ENCODE measurements at regions not wholly inside any gene's neighbourhood (a gene's known extent, or its start where the extent isn't known, plus 50 kb on each side); places are given as distances from the start of the nearest gene placed in this dataset.
"Not testable (repeated sequence)": the region's sequence is repeated elsewhere in the genome, so short reads cannot be mapped to it uniquely, and the experiment has no call there.

DNA sequence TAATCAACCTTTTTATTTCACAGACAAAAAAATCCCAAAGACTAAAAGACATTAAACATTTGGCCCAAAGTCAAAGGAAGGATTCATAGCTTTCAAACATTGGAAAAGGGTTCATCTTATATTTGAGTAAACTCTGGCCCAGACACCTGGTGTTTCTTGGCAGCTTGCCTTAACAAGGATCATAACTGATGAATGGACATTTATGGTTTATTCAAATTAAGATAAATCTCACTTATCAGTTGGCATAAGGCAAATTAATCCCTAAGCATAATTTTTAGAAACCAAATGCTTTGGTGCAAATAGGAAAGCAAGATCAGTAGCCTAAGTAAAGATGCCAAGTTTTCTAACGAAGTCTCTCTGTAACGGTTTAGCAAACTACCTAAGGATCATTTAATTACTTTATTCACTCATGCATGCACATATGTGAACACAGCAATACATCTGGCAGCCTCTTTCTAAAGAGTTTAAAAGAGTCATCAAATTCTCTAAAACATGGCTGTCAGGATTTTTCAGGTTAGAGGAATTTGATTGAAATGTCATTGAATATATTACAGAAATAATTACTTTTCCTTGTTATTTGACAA is 323.4 kb upstream of the RBMS1 start:
- DNase-seq: peak; percentile 77

DNA sequence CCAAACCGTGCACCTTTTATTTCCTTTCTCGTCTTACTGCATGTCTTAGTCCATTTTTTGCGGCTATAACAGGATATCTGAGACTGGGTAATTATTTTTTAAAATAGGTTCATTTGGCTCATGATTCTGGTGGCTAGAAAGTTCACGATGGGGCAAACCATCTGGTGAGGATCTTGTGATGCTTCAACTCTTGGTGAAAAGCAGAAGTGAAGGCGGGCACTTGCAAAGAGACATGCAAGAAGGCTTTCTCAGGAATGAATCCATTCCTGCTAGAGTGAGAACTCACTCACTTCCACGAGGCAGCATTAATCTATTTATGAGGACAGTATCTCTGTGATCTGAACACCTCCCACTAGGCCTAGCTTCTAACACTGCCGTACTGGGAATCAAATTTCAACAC is 327.1 kb upstream of the RBMS1 start:
- no peak for DNase-seq

DNA sequence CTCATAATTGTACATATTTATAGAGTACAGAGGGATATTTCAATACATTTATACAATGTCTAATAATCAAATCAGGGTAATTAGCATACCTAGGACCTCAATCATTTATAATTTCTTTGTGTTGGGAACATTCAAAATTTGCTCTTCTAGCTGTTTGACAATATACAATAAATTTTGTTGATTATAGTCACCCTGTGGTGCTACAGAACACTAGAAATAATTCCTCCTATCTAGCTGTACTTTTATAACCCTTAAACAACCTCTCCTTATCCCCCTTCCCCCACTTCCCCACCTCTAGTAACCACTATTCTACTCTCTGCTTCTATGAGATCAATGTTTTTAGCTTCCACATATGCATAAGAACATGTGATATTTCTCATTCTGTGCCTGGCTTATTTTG is 328.4 kb upstream of the RBMS1 start:
- DNase-seq: no peak

DNA sequence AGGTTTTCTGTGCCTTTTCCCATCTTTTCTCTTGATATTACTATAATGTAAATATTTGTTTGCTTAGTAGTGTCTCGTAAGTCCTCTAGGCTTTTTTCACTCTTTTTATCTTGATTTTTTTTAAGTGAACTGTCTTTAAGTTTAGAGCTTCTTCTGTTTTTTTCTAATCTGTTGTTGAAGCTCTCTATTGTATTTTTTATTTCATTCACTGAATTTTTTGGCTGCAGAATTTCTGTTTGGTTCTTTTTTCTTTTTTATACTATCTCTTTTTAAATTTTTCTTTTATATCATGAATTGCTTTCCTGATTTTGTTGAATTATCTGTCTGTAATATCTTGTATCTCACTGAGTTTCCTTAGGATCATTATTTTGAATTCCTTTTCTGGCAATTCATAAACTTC is 331.8 kb upstream of the RBMS1 start:
- DNase-seq: no peak

DNA sequence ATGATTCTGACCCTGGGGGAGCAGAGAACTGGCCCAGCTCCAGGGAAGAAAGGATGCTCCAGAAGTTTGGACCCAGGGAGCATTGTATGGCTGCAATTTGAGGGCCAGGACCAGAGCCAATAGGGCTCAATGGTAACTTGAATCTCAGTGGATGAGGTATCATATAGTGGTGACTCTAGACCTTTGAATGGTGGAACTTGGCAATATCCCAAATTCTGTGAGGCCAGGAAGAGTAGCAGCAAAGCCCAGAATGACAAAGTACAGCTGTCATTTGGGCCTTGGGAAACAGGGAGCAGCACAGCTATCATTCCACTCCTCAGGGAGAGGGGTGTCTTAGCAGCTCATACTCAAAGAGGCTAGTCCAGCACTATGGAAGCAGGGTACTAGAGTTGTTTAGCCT is 332.9 kb upstream of the RBMS1 start:
- no peak for DNase-seq

DNA sequence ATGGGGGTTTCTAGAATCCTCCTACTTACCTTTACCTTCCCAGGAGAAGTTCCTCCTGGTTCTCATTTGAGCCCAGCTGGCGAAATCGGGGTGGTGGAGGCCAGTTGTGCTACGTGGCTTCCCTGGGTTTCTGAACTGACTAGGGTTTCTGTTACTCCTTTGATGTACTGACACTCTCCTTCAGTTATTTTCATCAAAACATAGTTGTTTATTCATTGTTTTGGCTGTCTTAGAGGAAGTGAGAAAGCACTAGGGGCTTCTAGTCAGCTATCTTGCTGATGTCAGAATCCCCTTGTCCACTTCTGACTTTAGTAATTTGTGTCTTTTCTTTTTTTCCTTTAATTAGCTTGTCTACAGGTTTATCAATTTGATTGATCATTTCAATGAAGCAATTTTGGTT is 332.2 kb upstream of the TANK start:
- DNase-seq: no peak

DNA sequence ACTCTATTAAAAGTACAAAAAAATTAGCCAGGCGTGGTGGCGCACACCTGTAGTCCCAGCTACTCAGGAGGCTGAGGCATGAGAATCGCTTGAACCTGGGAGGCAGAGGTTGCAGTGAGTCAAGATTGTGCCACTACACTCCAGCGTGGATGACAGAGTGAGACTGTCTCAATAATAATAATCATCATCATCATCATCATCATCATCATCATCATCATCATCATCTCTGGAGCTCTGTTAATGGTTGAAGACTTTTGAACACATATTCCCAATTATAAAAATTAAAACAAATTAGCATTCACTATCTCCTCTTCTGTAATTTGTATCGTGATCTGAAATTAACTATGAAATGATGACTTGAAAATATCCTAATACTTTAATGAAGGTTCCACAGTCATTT is 327.8 kb upstream of the TANK start:
- DNase-seq: not testable (repeated sequence)

DNA sequence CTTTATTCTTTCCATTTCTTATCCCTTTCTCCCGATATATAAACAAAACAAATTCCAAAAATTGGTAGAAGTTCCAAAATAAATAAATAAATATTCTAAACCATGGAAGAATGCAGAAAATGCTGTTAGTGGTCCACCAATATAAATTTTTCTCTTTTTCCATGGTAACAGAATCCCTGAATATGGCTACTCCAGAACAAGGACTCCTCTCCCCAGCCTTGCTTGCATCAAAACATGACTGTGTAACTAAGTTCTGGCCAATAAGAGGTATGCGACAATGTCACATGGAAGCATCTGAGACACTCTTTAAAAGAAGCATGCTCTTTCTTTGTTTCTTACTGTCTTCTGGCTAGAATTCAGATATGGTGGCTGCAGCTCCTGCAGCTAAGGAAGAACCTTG is 325.1 kb upstream of the TANK start:
- no peak for DNase-seq

DNA sequence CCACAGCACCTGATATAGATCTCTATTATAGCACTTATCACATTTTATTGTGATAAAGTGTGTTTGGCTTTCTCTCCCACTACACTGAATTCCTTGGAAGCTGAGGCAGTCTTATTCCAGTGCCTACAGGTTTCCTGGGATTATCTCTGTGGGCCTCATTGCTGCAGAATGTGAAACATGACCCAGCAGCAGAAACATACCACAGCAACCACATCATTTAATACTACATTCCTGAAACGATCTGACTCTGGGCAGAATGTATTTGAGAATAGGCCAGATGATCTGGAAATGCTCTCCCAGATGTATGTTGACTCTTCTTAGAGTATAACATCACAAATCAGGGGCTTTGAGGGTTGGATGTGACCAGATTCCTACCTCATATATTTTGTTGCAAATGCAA is 323.5 kb upstream of the TANK start:
- DNase-seq: no peak

DNA sequence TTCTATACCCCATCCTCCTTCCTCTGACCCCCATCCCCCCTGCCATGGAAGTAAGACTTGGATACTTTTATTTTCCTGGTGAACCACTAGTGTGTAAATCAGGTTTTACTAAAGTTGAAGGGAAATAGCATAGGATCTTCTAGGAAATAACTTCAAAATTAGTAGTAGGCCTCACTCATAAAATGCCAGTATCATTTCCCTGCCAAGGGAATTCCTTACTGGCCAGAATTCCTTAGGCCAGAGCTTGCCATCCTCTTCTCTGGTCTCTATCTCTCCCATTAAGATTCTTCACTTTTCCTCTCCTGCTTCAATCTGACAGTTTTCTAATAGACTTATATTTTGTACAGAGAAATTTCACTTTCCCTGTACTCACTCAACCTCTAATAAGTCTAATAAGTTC is 322.8 kb upstream of the TANK start:
- no peak for DNase-seq

DNA sequence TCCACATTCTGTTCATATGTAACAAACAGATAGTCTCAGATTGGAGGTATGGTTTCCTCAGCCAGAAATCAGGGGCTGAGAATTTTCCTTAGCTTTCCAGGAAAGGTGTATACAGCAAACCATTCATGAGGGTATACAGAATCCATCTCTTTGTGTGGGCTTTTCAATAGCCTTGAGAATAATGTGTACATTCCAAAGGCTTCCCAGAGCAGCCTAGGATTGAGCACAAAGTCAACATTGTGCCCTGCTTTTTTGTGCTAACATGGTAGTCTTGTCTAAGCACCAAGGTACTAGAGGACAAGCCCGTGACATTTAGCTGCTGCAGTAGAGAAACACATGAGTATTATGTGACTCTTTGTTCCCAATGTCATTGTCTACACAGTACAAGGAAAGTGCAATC is 322.1 kb upstream of the TANK start:
- DNase-seq: no peak

DNA sequence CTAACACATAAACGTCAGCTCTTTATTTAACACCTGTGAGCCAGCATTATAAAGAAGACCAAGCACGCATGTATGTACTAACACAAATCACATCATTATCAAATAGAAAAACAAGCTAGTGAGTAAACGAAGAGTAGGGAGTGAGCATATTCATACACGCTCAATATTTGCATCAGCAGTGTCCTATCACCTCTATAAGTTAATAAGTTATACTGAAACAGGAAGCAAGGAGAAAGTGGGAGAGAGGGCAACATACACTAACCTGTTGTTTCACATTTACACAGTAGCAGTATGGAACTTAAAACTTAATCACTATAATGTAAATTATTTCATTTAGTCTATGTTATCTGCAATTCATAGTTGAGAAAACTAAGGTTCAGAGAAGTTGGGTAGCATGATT is 321.5 kb upstream of the TANK start:
- DNase-seq: no peak

DNA sequence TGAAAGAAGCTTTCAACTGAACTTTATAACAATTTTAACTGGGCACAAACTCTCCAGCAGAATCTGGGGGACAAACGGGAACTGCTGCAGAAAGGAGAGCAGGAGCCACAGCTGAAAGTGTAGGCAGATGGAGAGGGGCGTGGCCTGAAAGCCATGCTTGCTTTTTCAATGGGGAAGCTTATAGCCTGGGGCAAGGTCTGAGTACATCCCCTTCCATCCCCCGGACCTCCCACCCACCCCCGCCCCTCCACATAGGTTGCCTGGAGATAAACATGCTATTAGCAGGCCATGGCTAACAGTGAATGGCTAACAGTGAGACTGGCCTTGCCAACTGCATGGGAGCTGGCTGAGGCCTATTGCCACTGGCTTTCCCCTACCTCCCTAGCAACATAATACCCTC is 317.9 kb upstream of the TANK start:
- peak; percentile 1 for DNase-seq

DNA sequence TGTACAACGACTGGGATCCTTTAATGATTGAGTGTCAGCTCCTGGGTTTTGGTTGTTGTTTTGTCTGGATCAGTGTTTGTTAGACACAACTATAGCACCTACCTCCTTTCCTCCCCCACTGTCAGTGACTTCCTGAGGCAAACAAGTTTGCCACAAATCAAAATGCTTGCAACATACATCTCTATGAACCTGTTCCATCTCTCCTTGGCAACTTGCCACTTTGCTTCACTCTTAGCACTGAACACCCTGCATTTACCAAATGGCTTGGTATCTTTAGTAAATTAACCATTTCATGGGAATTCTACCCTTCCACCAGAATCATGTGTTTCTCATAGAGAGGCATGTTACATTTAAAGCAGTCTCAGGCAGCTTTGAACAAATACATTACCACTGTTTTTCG is 301.1 kb upstream of the TANK start:
- DNase-seq: peak; percentile 12

DNA sequence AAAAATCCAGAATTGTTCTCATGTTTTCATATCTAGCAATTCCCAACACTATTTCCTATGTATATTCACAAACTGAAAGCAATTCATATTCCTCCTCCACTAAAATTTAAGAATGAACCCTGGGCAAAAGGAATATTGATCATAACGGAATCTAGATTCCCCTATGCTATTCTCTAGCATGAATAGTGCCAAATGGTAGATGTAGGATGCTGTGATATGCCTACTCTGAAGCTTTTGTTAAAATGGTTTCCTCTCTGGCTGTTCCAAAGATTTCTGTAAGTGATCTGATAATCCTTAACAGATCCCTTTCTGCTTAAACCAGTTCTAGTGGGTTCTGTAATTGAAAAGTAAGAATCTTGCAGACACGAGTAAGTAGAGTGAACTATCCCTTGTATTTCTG is 298.0 kb upstream of the TANK start:
- DNase-seq: no peak

DNA sequence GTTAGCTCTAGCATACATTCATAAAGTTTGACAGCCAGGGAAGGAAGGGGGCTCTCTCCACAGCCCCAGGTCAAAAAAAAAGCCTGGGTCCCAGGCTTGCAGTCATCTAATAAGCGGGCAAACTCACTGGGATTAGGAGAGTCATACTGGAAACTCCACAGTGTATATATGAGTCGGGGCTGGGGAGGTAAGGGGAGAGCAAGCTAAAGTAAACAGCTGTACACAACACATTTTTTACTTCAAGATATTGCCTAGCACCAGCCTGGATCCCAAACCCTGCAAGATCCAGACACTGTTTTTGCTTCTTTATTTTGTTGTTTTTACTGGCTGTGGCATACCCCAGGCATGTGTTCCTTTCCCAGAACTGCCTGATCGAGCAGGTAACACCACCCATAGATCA is 291.3 kb upstream of the TANK start:
- no peak for DNase-seq

DNA sequence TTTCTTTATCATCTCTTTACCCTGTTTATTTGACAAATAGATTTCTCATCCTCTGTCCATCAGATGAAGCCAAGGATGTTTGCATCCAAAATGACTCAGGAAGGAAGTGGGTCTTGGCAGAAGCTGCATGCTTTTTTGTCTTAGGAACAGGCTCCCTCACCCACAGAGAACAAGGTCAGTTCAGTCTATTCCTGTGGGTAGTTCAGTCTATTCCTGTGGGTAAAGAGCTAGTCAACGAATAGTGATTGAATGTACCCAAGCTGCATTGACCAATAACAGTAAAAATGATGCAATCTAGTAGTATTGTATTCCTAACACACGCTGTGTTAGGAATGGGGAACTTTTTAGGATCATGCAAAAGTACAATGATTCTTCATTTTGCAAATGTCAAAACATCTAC is 290.8 kb upstream of the TANK start:
- DNase-seq: no peak

DNA sequence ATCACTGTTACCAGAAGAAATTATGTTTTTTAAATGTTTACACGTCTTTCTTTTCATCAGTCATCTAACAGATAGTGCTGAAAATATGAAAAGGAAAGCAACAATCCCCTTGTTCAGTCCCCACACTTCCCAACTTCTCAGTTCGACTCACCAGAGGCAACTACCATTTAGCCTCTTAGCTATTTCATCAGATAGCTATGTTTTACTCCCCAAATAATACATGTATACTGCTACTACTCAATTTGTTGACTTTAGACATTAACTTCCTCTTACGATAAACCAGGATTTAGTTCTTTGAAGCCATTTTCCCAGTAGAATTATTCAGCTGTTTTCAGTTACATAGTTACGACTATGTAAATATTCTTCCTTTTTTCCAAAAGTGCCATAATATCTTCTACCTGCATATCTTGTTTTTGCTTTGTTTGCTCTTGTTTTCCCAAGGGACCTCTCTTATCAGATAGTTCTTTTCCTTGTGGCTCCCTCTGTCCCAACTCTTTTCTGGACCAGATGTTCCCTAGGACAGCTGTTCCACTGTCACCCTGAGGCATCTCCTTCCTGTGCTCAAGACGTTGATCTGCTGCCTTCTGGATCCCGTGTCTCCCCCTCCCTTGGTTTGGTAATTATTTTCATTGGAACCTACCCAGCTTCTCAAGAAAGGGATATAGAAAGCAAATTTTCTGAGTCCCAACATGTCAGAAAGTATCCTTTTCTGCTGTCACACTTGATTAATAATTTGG is 289.3 kb upstream of the TANK start:
- DNase-seq: no peak

DNA sequence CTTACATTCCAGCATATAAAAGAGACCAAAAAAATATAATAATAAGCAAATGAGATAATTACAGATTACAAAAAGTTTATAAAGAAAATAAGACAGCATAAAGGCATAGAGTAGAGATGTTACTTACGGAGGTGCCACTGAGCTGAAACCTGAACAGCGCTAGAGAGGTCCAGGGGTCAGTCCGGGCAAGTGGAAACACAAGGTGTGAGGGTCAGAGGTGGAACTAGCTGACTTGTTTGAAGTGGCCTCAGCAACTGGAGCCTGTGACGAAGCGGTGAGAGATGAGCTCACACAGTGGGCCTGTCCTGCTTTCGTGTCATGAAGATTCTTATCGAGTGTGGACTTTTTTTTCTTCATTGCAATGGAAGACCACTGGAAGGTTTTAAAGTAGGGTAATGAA is 288.3 kb upstream of the TANK start:
- no peak for DNase-seq

DNA sequence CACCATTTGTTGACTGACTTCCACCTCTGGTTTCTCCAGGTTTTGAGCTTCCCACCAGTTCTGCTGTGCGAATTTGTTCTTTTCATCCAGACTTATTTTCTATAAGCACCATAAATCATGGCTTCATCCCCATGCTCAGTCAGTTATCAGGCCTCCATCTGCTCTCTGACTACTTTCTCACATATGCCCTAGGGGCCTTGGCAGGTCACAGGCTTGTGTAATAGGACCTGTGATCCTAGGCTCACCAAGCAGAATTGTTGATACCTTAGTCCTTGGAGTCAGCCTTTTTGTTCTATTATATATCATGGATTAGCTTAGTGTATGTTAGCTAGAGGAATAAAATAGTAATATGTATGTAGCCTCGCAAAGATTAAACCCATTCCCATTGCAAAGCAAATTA is 284.2 kb upstream of the TANK start:
- DNase-seq: no peak

DNA sequence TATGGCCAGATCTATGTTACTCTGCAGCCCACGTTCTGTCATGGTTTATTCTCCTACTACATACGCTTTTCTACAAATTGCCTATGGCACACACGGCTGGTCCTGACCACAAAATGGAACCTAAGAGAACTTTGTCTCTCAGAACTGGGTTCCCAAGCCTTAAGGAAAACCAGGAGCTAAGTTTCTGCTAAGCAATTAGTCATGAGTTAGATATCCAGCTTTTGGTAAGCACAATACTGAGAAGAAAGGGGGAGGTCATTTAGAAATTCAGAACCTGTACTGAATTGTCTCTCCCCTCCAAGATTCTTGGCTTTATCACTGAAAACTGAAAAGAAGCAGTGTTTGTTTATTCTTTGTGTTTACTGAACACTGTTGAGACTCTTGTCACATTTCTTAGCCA is 283.5 kb upstream of the TANK start:
- DNase-seq: no peak

DNA sequence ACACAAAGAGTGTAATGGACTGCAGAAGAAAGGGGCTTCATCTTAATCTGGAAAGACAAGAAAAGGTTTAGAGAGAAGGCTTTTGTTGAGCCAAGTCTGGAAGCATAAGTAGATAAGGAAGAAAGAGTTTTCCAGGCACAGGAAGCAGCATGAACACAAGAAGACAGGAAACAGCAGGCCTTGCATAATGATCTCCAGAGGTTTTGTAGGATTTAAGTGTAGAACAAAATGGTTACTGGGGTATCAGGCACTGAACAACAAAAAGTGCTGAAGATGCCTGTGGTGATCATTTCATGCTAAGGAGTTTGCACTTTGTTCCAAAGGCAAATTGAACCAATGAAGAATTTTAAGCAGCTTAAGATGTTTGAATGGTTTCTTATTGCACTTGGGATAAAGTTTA is 281.6 kb upstream of the TANK start:
- DNase-seq: no peak

DNA sequence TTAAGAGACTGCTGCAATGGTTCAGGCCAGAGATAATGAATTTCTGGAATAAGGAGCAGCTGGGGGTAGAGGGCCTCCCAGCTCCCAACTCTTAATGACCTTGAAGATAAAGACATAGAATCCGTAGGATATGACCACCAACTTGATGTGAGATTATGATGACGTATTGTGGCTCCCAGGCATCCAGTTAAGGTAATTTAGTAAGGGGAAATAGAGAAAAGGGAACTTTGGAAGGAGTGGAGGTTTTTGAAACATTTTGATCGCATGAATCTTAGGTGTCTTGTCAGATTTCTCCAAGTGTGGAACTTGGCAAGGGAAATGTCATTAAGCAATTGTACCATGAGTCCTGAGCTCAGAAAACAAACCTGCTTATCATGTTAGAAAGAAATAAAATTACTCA is 277.3 kb upstream of the TANK start:
- no peak for DNase-seq

DNA sequence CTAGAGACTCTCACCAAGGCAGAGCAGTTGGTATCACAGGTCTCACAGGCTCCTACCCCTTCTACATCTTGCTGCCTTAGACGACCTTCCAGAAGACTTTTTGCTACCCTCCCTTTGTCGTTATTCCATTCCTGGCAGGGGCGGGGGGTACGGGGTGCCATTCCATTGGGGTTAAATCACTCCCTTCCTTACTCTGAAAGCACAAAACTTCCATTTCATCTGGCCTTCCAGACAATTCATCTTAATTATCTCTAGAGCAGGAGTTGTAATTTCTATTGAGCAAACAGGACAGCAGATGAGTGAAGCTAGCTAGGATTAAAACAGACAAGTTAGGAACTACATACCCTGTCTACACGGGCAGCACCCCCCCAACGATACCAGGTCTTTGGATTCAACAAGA is 276.2 kb upstream of the TANK start:
- no peak for DNase-seq

DNA sequence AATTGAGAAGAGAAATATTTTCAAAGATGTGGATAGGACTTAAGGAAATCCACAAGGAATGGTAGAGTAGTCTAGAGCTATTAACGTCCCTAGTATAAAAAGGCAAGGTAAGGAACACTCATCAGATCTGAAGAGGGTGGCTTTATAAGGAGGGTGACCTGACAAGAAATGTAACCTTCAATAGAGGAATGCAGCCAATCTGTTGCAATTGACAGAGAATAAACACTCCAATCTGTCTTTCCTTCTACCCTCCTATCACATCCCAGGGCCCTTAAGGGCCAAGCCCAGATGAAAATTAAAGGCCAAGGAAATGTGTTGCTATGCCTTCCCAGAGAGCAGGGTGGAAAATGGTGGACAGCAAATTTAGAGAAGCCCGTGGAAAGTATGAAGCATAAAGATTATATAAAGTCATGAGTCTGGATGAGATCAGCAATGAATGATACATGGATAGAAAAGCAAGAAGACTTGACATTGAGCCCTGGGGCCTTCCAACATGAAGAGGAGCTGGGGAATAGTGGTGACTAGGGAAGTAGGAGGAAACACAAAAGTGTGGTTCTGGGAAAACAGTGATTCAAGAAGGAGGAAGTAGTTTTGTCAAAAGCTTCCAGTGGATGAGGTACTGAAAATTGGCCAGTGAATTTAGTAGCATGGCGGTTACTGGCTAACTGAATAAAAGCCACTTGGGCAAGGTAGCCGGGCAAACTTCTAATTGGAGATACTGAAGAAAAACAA is 270.6 kb upstream of the TANK start:
- DNase-seq: no peak
